PFSK-1 (cell line): ENCODE measurements at regions not wholly inside any gene's neighbourhood (a gene's known extent, or its start where the extent isn't known, plus 50 kb on each side); places are given as distances from the start of the nearest gene placed in this dataset.

Experiments used
- POLR2AphosphoS5 ChIP-seq: IDR thresholded peaks from 2 replicates; pipeline ENCODE4 v1.6.1; 2012; ENCODE audit warnings: low read depth, mild to moderate bottlenecking, control low read depth, low read length, moderate library complexity
- SIN3A ChIP-seq: IDR thresholded peaks from 2 replicates; pipeline ENCODE4 v1.6.1; 2012; ENCODE audit warnings: mild to moderate bottlenecking, low read length, moderate library complexity, borderline replicate concordance; ENCODE audit not compliant: insufficient read depth
- TAF1 ChIP-seq: IDR thresholded peaks from 2 replicates; pipeline ENCODE4 v1.6.1; 2012; ENCODE audit warnings: low read length, control low read depth, borderline replicate concordance; ENCODE audit not compliant: insufficient read depth
- TF ChIP-seq, protein P1 (sequence below), 2 experiments: IDR thresholded peaks; 2 replicates each; pipeline versions ENCODE4 v1.6.1 to v1.8.0; 2011 to 2012; ENCODE audit warnings: low read depth in 2 of 2, low read length in 2 of 2, control low read depth in 1 of 2, inconsistent platforms in 1 of 2, mild to moderate bottlenecking in 1 of 2, moderate library complexity in 1 of 2; ENCODE audit not compliant: insufficient read depth in 1 of 2

- no peak for TF ChIP-seq TAF1
- TF ChIP-seq POLR2AphosphoS5: no peak
- TF ChIP-seq, protein P1, sequence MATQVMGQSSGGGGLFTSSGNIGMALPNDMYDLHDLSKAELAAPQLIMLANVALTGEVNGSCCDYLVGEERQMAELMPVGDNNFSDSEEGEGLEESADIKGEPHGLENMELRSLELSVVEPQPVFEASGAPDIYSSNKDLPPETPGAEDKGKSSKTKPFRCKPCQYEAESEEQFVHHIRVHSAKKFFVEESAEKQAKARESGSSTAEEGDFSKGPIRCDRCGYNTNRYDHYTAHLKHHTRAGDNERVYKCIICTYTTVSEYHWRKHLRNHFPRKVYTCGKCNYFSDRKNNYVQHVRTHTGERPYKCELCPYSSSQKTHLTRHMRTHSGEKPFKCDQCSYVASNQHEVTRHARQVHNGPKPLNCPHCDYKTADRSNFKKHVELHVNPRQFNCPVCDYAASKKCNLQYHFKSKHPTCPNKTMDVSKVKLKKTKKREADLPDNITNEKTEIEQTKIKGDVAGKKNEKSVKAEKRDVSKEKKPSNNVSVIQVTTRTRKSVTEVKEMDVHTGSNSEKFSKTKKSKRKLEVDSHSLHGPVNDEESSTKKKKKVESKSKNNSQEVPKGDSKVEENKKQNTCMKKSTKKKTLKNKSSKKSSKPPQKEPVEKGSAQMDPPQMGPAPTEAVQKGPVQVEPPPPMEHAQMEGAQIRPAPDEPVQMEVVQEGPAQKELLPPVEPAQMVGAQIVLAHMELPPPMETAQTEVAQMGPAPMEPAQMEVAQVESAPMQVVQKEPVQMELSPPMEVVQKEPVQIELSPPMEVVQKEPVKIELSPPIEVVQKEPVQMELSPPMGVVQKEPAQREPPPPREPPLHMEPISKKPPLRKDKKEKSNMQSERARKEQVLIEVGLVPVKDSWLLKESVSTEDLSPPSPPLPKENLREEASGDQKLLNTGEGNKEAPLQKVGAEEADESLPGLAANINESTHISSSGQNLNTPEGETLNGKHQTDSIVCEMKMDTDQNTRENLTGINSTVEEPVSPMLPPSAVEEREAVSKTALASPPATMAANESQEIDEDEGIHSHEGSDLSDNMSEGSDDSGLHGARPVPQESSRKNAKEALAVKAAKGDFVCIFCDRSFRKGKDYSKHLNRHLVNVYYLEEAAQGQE (IDR thresholded peaks at IDR 0.05; ENCODE audit: insufficient read depth in 1 of 2, low read depth in 2 of 2, low read length in 2 of 2): no peak
- no peak for TF ChIP-seq SIN3A
Observed at GRCh38 chr3:30293621-30294240, 312.7 kb upstream of the TGFBR2 start.
